AG09309 (cell line): ENCODE measurements at regions not wholly inside any gene's neighbourhood (a gene's known extent, or its start where the extent isn't known, plus 50 kb on each side); places are given as distances from the start of the nearest gene placed in this dataset.

Source experiments
- DNase-seq: peaks from one replicate; pipeline ENCODE4 v3.0.0-alpha.2; 2010; ENCODE audit warnings: low read depth
- H3K4me3 ChIP-seq: 2 replicates; pipeline ENCODE4 v1.5.1; 2011; ENCODE audit warnings: mild to moderate bottlenecking, low read depth, low read length, moderate library complexity; ENCODE audit not compliant: control insufficient read depth
- TF ChIP-seq, protein P1 (sequence below): IDR thresholded peaks from 2 replicates; pipeline ENCODE4 v1.5.1; 2011; ENCODE audit warnings: mild to moderate bottlenecking, low read depth, low read length, inconsistent platforms; ENCODE audit not compliant: insufficient read depth, control insufficient read depth; ENCODE audit errors: missing control alignments

DNA sequence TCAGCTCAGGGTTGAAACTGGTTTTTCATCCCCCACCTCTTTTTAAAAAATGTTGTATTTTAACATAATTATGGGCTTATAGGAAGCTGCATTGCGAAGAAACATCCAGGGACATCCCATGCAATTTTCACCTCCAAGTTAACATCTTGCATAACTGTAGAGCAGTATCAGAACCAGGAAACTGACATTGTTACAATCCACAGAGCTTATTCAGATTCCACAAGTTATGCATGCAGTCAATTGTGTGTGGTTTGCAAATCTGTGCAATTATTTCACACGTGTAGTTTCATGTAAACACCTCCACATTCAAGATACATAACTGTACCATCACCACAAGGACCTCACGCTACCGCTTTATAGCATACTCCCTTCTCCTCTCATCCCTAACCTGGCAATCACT, 97.5 kb upstream of the GATB start:
- H3K4me3 ChIP-seq: no peak overlapping the region
- DNase-seq: no peak
- TF ChIP-seq, protein P1, sequence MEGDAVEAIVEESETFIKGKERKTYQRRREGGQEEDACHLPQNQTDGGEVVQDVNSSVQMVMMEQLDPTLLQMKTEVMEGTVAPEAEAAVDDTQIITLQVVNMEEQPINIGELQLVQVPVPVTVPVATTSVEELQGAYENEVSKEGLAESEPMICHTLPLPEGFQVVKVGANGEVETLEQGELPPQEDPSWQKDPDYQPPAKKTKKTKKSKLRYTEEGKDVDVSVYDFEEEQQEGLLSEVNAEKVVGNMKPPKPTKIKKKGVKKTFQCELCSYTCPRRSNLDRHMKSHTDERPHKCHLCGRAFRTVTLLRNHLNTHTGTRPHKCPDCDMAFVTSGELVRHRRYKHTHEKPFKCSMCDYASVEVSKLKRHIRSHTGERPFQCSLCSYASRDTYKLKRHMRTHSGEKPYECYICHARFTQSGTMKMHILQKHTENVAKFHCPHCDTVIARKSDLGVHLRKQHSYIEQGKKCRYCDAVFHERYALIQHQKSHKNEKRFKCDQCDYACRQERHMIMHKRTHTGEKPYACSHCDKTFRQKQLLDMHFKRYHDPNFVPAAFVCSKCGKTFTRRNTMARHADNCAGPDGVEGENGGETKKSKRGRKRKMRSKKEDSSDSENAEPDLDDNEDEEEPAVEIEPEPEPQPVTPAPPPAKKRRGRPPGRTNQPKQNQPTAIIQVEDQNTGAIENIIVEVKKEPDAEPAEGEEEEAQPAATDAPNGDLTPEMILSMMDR: no peak

DNA sequence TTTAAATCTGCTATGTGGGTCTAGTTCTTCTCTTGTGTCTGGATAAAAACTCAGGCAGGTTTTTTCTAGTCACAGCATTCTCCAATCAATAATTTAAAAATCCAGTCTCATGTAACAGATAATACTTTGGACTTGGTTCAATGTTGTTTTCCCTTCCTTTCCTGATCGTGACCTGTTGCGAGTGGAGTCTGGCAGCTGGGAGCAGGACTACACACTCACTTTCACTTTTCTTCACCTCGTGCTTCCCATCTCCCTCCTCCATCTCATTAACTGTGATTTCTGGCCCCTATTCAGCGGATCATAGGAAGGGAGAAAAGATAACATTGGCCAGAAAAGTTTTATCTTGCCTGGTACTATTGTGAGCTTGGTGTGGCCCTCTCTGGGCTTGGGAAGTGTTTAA, 96.6 kb upstream of the GATB start:
- TF ChIP-seq, protein P1: no peak
- no peak overlapping the region for H3K4me3 ChIP-seq

DNA sequence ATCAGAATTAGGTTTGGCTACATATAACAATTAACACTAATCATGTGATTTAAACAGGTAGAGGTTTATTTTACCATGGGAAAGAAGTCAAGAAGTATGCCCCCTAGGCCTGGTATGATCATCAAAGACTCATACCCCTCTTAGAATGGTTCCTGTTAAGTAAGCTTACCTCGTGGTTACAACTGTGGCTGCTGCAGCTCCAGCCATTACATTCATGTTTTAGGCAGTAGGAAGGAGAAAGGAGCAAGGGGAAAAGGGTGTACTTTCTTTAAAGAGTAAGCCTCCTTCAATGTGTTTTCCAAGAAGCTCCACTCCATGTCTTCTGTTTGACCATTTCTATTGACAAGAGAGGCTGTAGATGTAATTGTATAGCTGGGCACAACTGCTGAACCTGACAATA, 94.9 kb upstream of the GATB start:
- no peak for DNase-seq
- TF ChIP-seq, protein P1: no peak
- H3K4me3 ChIP-seq: no peak overlapping the region

More for the DNA sequence above, 96.6 kb upstream of the GATB start:
- no peak for DNase-seq

DNA sequence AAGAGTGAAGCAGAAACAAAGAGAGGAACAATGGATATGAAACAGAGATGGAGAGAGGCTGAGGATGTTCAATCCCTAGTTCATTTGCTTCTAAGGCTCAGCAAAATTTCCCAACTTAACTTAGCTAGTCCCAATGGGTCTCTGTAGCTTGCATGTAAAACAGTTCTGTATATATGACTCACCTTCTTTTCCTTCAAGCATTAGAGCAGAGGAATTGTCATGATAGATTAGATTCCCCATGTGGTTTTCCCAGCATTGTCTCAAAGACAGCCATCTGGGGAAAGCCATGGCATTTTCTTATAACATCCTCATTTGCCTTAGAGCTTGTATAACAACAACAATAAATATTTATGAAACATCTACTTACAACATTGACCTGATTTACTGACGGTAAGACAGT, 93.9 kb upstream of the GATB start:
- TF ChIP-seq, protein P1: no peak
- H3K4me3 ChIP-seq: no peak overlapping the region
- no peak for DNase-seq

DNA sequence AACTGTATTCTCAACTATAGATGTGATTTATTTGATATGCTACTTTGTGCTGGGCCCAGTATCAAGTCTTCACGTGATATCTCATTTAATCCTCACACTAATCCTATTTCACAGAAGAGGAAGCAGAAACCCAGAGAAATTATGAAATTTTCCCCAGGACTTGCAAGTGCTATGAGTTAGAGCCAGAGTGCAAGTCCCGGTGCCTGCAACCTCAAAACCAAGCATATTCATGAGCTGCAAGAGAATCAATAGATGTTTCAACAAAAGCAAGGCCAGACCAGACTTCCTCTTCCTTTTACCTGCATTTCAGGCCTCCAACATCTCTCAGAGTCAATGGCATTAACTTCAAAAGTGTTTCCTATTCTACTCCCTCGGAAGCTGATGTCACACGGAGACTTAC, 92.2 kb upstream of the GATB start:
- TF ChIP-seq, protein P1: no peak
- no peak for DNase-seq
- H3K4me3 ChIP-seq: no peak overlapping the region

DNA sequence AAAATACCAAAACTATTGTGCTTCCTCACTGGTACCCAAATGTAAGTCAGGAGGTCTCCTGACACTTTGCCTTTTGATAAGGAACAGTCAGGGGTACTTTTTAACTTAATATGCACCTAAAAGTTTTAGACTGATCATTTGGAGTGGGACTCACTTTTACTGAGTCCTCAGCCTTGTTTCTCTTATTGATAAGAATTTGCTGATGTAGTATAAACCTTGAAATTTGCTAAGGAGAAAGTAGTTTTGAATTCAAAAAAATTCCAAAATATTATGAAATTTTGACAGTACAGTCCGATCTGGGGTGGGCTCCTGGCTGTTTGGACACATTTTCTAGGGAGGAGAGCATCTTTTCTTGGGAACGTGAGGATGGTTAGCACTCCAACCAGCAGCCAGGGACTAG, 91.4 kb upstream of the GATB start:
- TF ChIP-seq, protein P1: no peak
- H3K4me3 ChIP-seq: no peak overlapping the region
- no peak for DNase-seq

DNA sequence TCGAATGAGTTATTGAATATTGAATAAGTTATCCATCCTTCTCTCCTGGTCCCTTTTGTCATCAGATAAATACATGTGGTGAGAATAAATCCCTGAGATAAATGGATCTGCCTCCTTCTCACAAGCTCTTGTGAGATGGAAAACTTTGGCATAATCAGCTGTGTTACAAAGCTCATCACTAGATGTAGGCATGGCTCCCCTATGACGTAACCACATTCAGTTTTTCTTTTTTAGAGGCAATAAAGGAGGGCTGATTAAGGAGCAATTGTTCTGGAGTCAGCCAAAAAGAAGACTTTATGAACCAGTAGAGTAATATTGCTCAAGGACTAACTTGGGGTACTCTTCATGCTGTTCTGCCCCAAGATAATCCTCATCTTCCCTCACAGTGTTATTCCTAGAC, 90.5 kb upstream of the GATB start:
- no peak for DNase-seq
- TF ChIP-seq, protein P1: no peak
- no peak overlapping the region for H3K4me3 ChIP-seq
